ENCODE measurements at regions not wholly inside any gene's neighbourhood (a gene's known extent, or its start where the extent isn't known, plus 50 kb on each side); places are given as distances from the start of the nearest gene placed in this dataset.

DNA sequence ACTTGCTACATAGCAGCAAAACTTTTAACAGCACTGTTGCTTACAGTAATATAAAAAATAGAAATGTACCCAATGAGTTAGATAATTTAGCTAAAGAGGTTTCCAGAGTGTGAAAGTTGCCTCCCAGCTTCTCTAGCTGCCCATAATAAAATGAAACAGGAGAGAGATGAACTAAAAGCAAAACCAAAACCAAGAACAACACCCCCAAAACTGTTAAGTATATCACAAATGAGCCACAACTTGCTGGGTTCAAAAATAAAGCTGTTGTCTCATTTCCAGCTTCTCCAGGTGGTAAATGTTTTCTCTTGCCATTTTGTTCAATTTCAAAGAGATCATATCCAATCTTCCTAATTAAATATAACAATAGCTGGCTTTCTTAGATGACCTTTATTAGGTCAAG, 614.0 kb downstream of the ETNK1 start:
- TF ChIP-seq CTCF (IDR thresholded peaks at IDR 0.05; ENCODE audit: low read depth, low read length) (no peak), EZH2phosphoT487 (IDR thresholded peaks at IDR 0.05; ENCODE audit: low read depth) (no peak)
